HUES6 (cell line): ENCODE measurements at regions not wholly inside any gene's neighbourhood (a gene's known extent, or its start where the extent isn't known, plus 50 kb on each side); places are given as distances from the start of the nearest gene placed in this dataset.
"Not testable (repeated sequence)": the region's sequence is repeated elsewhere in the genome, so short reads cannot be mapped to it uniquely, and the experiment has no call there.

Experiments
- H3K27ac ChIP-seq: 2 replicates; pipeline ENCODE4 v1.7.0; 2013; ENCODE audit warnings: low read depth, mild to moderate bottlenecking, low read length, inconsistent platforms
- H3K27me3 ChIP-seq: 2 replicates; pipeline ENCODE4 v1.6.1; 2013; ENCODE audit warnings: low read length; ENCODE audit not compliant: control insufficient read depth, insufficient read depth
- H3K36me3 ChIP-seq: 2 replicates; pipeline ENCODE4 v1.6.1; 2013; ENCODE audit warnings: low read length; ENCODE audit not compliant: control insufficient read depth, insufficient read depth
- H3K4me1 ChIP-seq: 2 replicates; pipeline ENCODE4 v1.6.1; 2013; ENCODE audit warnings: low read length; ENCODE audit not compliant: control insufficient read depth, insufficient read depth
- H3K4me3 ChIP-seq: 2 replicates; pipeline ENCODE4 v1.5.1; 2013; ENCODE audit warnings: low read depth, low read length
- H3K9ac ChIP-seq: one replicate; pipeline ENCODE4 v1.6.1; 2013; ENCODE audit warnings: mild to moderate bottlenecking, low read length
- H3K9me3 ChIP-seq: 2 replicates; pipeline ENCODE4 v1.6.1; 2013; ENCODE audit warnings: low read depth, low read length; ENCODE audit not compliant: control insufficient read depth, insufficient read depth

- Histone ChIP-seq H3K36me3 (no peaks in the 10 kb centered on the region), H3K9me3 (peaks cover 6% of the 10 kb centered on the region; the same call in 1 of the 2 replicates), H3K9ac (no peak overlapping the region), H3K4me3 (no peak overlapping the region), H3K4me1 (no peaks in the 10 kb centered on the region), H3K27me3 (no peaks in the 10 kb centered on the region), H3K27ac (no peak overlapping the region)
Observed at GRCh38 chr6:132199343-132199742, 201.9 kb downstream of the MOXD1 start.

- Histone ChIP-seq H3K27me3 (no peaks in the 10 kb centered on the region), H3K27ac (no peak overlapping the region), H3K9ac (no peak overlapping the region), H3K36me3 (no peaks in the 10 kb centered on the region), H3K9me3 (peaks cover 6% of the 10 kb centered on the region; the same call in 1 of the 2 replicates), H3K4me3 (no peak overlapping the region), H3K4me1 (no peaks in the 10 kb centered on the region)
Observed at GRCh38 chr6:132198896-132199295, 202.4 kb downstream of the MOXD1 start.

GRCh38 chr6:132198040-132198439 is 203.2 kb downstream of the MOXD1 start:
- H3K36me3 ChIP-seq: no peaks in the 10 kb centered on the region
- peaks cover 6% of the 10 kb centered on the region; the same call in 1 of the 2 replicates for H3K9me3 ChIP-seq
- no peak overlapping the region for H3K4me3 ChIP-seq
- no peak overlapping the region for H3K27ac ChIP-seq
- no peak overlapping the region for H3K9ac ChIP-seq
- no peaks in the 10 kb centered on the region for H3K4me1 ChIP-seq
- no peaks in the 10 kb centered on the region for H3K27me3 ChIP-seq

- H3K9ac ChIP-seq: no peak overlapping the region
- H3K36me3 ChIP-seq: no peaks in the 10 kb centered on the region
- H3K27ac ChIP-seq: no peak overlapping the region
- H3K4me1 ChIP-seq: no peaks in the 10 kb centered on the region
- H3K4me3 ChIP-seq: no peak overlapping the region
- H3K9me3 ChIP-seq: peaks cover 6% of the 10 kb centered on the region; the same call in 1 of the 2 replicates
- H3K27me3 ChIP-seq: no peaks in the 10 kb centered on the region
Observed at GRCh38 chr6:132194529-132194928, 206.7 kb downstream of the MOXD1 start.

- Histone ChIP-seq H3K9ac (no peak overlapping the region), H3K27me3 (no peaks in the 10 kb centered on the region), H3K4me3 (no peak overlapping the region), H3K9me3 (peaks cover 6% of the 10 kb centered on the region; the same call in 1 of the 2 replicates), H3K4me1 (no peaks in the 10 kb centered on the region), H3K27ac (no peak overlapping the region), H3K36me3 (no peaks in the 10 kb centered on the region)
Observed at GRCh38 chr6:132192631-132193030, 208.6 kb downstream of the MOXD1 start.

GRCh38 chr6:132190815-132191175 is 210.5 kb downstream of the MOXD1 start:
- Histone ChIP-seq H3K27me3 (no peaks in the 10 kb centered on the region), H3K4me1 (no peaks in the 10 kb centered on the region), H3K36me3 (no peaks in the 10 kb centered on the region), H3K9me3 (peaks cover 6% of the 10 kb centered on the region; the same call in 1 of the 2 replicates), H3K9ac (no peak overlapping the region), H3K27ac (no peak overlapping the region), H3K4me3 (no peak overlapping the region)

GRCh38 chr6:132190097-132190814 is 211.0 kb downstream of the MOXD1 start:
- Histone ChIP-seq H3K4me3 (no peak overlapping the region), H3K9me3 (peaks cover 6% of the 10 kb centered on the region; the same call in 1 of the 2 replicates), H3K9ac (no peak overlapping the region), H3K27ac (no peak overlapping the region), H3K36me3 (no peaks in the 10 kb centered on the region), H3K4me1 (no peaks in the 10 kb centered on the region), H3K27me3 (no peaks in the 10 kb centered on the region)

GRCh38 chr6:132188556-132189264 is 212.6 kb downstream of the MOXD1 start:
- Histone ChIP-seq H3K4me1 (no peaks in the 10 kb centered on the region), H3K4me3 (no peak overlapping the region), H3K27me3 (no peaks in the 10 kb centered on the region), H3K9ac (no peak overlapping the region), H3K36me3 (no peaks in the 10 kb centered on the region), H3K9me3 (peaks cover 2% of the 10 kb centered on the region; the same call in 1 of the 2 replicates), H3K27ac (no peak overlapping the region)

GRCh38 chr6:132187816-132188215 is 213.5 kb downstream of the MOXD1 start:
- H3K27ac ChIP-seq: no peak overlapping the region
- no peaks in the 10 kb centered on the region for H3K27me3 ChIP-seq
- no peaks in the 10 kb centered on the region for H3K4me1 ChIP-seq
- H3K4me3 ChIP-seq: no peak overlapping the region
- H3K9ac ChIP-seq: no peak overlapping the region
- peaks cover 2% of the 10 kb centered on the region; the same call in 1 of the 2 replicates for H3K9me3 ChIP-seq
- no peaks in the 10 kb centered on the region for H3K36me3 ChIP-seq

GRCh38 chr6:132184966-132185365 is 216.3 kb downstream of the MOXD1 start:
- H3K27ac ChIP-seq, H3K4me3 ChIP-seq, H3K27me3 ChIP-seq, H3K9ac ChIP-seq, H3K36me3 ChIP-seq, H3K4me1 ChIP-seq: not testable (repeated sequence)
- H3K9me3 ChIP-seq: peaks cover 12% of the 10 kb centered on the region

GRCh38 chr6:132179955-132180354 is 221.3 kb downstream of the MOXD1 start:
- Histone ChIP-seq H3K27ac (no peak overlapping the region), H3K4me1 (no peaks in the 10 kb centered on the region), H3K36me3 (no peaks in the 10 kb centered on the region), H3K9ac (no peak overlapping the region), H3K9me3 (peaks cover 50% of the 10 kb centered on the region), H3K27me3 (no peaks in the 10 kb centered on the region), H3K4me3 (no peak overlapping the region)
